Gastrocnemius medialis (tissue), 4 donors: ENCODE measurements at regions not wholly inside any gene's neighbourhood (a gene's known extent, or its start where the extent isn't known, plus 50 kb on each side); places are given as distances from the start of the nearest gene placed in this dataset.

Source experiments
- POLR2A ChIP-seq, 2 donors: fragments of 450-650 bp; IDR thresholded peaks; one replicate each; pipeline ENCODE4 v1.6.1; 2017; ENCODE audit warnings: antibody characterized with exemption in 2 of 2, mild to moderate bottlenecking in 2 of 2, moderate library complexity in 2 of 2
- TF ChIP-seq, protein P1 (sequence below), 5 experiments: fragments of 450-650 bp in 3 of 5; fragments of 200-600 bp in 2 of 5; sonication (generic) in 2 of 5; IDR thresholded peaks in 4 of 5; conservative IDR thresholded peaks in 1 of 5; 1 replicate in 4 of 5; 2 replicates in 1 of 5; pipeline ENCODE4 v1.5.1; 2016 to 2019; ENCODE audit warnings: antibody characterized with exemption in 5 of 5, mild to moderate bottlenecking in 3 of 5, moderate library complexity in 3 of 5

DNA sequence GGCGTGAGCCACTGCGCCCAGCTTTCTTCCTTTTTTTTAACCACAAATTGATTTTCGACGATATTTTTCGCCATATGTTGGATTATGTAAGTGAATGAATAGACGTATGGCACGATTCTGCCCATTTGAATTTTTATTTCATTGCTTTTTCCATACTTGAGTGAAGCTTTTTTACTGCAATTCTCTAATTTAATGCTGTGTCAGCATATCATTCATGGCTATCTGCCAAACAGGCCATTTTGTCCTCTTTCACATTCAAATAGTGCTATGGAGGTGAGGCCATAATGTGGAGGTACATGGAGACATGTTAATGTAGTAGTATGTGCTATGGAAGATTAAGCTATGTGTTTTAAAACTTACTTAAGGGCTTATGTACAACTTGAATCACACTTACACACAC, 152.1 kb upstream of the TUSC1 start:
- TF ChIP-seq, protein P1, sequence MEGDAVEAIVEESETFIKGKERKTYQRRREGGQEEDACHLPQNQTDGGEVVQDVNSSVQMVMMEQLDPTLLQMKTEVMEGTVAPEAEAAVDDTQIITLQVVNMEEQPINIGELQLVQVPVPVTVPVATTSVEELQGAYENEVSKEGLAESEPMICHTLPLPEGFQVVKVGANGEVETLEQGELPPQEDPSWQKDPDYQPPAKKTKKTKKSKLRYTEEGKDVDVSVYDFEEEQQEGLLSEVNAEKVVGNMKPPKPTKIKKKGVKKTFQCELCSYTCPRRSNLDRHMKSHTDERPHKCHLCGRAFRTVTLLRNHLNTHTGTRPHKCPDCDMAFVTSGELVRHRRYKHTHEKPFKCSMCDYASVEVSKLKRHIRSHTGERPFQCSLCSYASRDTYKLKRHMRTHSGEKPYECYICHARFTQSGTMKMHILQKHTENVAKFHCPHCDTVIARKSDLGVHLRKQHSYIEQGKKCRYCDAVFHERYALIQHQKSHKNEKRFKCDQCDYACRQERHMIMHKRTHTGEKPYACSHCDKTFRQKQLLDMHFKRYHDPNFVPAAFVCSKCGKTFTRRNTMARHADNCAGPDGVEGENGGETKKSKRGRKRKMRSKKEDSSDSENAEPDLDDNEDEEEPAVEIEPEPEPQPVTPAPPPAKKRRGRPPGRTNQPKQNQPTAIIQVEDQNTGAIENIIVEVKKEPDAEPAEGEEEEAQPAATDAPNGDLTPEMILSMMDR (IDR thresholded peaks at IDR 0.05 in 4 of 5, conservative IDR thresholded peaks at IDR 0.05 in 1 of 5): no peak
- no peak for TF ChIP-seq POLR2A (IDR thresholded peaks at IDR 0.05)
